ENCODE measurements at regions not wholly inside any gene's neighbourhood (a gene's known extent, or its start where the extent isn't known, plus 50 kb on each side); places are given as distances from the start of the nearest gene placed in this dataset.

GRCh38 chr12:78489990-78490389 lies 374.6 kb upstream of the SYT1 start:
- Histone ChIP-seq H3K4me1 (no peaks in the 10 kb centered on the region), H3K9me3 (peaks cover 0 to 4% of the 10 kb centered on the region in 2 donors), H3K4me3 (no peak overlapping the region), H3K36me3 (no peaks in the 10 kb centered on the region), H3K27ac (no peak overlapping the region), H3K27me3 (no peaks in the 10 kb centered on the region)
- DNase-seq (no peak), ATAC-seq (no peak)
- intact Hi-C loops (cut with DNase I) = no loop called here
- TF ChIP-seq CTCF (IDR thresholded peaks at IDR 0.05) = no peak

GRCh38 chr12:78490861-78491260 lies 373.7 kb upstream of the SYT1 start:
- no peak for ATAC-seq
- no peak for TF ChIP-seq CTCF (IDR thresholded peaks at IDR 0.05)
- no peaks in the 10 kb centered on the region for H3K4me1 ChIP-seq
- intact Hi-C loops (cut with DNase I) = no loop called here
- DNase-seq = no peak
- H3K4me3 ChIP-seq = no peak overlapping the region
- H3K36me3 ChIP-seq = no peaks in the 10 kb centered on the region
- H3K9me3 ChIP-seq = peaks cover 0 to 4% of the 10 kb centered on the region in 2 donors
- H3K27me3 ChIP-seq = no peaks in the 10 kb centered on the region
- H3K27ac ChIP-seq = no peak overlapping the region

- no peak for TF ChIP-seq CTCF (IDR thresholded peaks at IDR 0.05)
- no peak overlapping the region for H3K4me3 ChIP-seq
- H3K4me1 ChIP-seq = no peaks in the 10 kb centered on the region
- ATAC-seq (no peak), DNase-seq (no peak)
- H3K9me3 ChIP-seq = no peaks in the 10 kb centered on the region
- H3K27ac ChIP-seq = no peak overlapping the region
- H3K36me3 ChIP-seq = no peaks in the 10 kb centered on the region
- no peaks in the 10 kb centered on the region for H3K27me3 ChIP-seq
- intact Hi-C loops (cut with DNase I) = no loop called here
These were observed 369.7 kb upstream of the SYT1 start for GRCh38 chr12:78494911-78495310.

- no peak overlapping the region for H3K4me3 ChIP-seq
These were observed 362.7 kb upstream of the SYT1 start for GRCh38 chr12:78501825-78502224.

GRCh38 chr12:78519422-78519821 lies 345.2 kb upstream of the SYT1 start:
- H3K36me3 ChIP-seq = no peaks in the 10 kb centered on the region
- H3K27me3 ChIP-seq = no peaks in the 10 kb centered on the region
- intact Hi-C loops (cut with DNase I) = no loop called here
- TF ChIP-seq CTCF (IDR thresholded peaks at IDR 0.05) = no peak
- no peaks in the 10 kb centered on the region for H3K4me1 ChIP-seq
- DNase-seq = peak in 1 of 4 donors; percentile 20
- no peak for ATAC-seq
- no peak overlapping the region for H3K27ac ChIP-seq
- H3K4me3 ChIP-seq = no peak overlapping the region
- peaks cover 0 to 27% of the 10 kb centered on the region in 2 donors for H3K9me3 ChIP-seq

More at GRCh38 chr12:78501825-78502224, 362.7 kb upstream of the SYT1 start:
- H3K27ac ChIP-seq = no peak overlapping the region
- no peaks in the 10 kb centered on the region for H3K27me3 ChIP-seq
- H3K9me3 ChIP-seq = peaks cover 0 to 2% of the 10 kb centered on the region in 2 donors
- intact Hi-C loops (cut with DNase I) = no loop called here
- no peak for ATAC-seq
- no peaks in the 10 kb centered on the region for H3K36me3 ChIP-seq
- no peaks in the 10 kb centered on the region for H3K4me1 ChIP-seq
- DNase-seq = no peak
- no peak for TF ChIP-seq CTCF (IDR thresholded peaks at IDR 0.05)

Measured in left lung (tissue), 4 donors.